GM12878 (cell line): ENCODE measurements at regions not wholly inside any gene's neighbourhood (a gene's known extent, or its start where the extent isn't known, plus 50 kb on each side); places are given as distances from the start of the nearest gene placed in this dataset.

ENCODE experiments used
- ATAC-seq: fragments of 200-7000 bp; cut with Tn5 transposase; 3 replicates; pipeline ENCODE4 v1.9.1; 2020; ENCODE audit warnings: mild to moderate bottlenecking, moderate library complexity
- BruUV-seq: library from RNA; stranded (reverse); fragments of 400-500 nt; replicated peaks from 2 replicates; lab custom pipeline; 2021; lab: Mats Ljungman, UMichigan
- CTCF ChIA-PET: fragments of 300-600 bp; sonication (Branson Sonifier 250); formaldehyde crosslinking; extraction: SDS; loops from one replicate; lab custom pipeline; 2021; ENCODE audit warnings: inconsistent platforms; lab: Yijun Ruan, JAX
- POLR2A ChIA-PET: fragments of 350-600 bp; formaldehyde crosslinking; extraction: SDS; loops from one replicate; lab custom pipeline; 2021; ENCODE audit warnings: inconsistent platforms; lab: Charles Lee
- RAD21 ChIA-PET: fragments of 300-600 bp; sonication (Branson Sonifier 250); formaldehyde crosslinking; loops from one replicate; lab custom pipeline; 2023; ENCODE audit warnings: antibody characterized with exemption; ENCODE audit not compliant: unreplicated experiment; lab: Charles Lee
- SMC1A ChIA-PET: fragments of 300-600 bp; sonication (Branson Sonifier 250); formaldehyde crosslinking; loops from one replicate; lab custom pipeline; 2023; ENCODE audit not compliant: unreplicated experiment, uncharacterized antibody; lab: Charles Lee
- DNase-seq: peaks from one replicate; pipeline ENCODE4 v3.0.0-alpha.2; 2011; ENCODE audit warnings: low read depth, low spot score
- FAIRE-seq: peaks from 3 replicates; lab custom pipeline; 2011; peaks lifted over from hg19 to GRCh38; lab: Jason Lieb, UNC
- H2AFZ ChIP-seq: 2 replicates; pipeline ENCODE4 v1.6.0; 2011; ENCODE audit warnings: low read depth, low read length, control low read depth; ENCODE audit not compliant: control insufficient read depth
- H3K27ac ChIP-seq: 2 replicates; pipeline ENCODE4 v1.5.1; 2011; ENCODE audit warnings: control low read depth; ENCODE audit not compliant: control insufficient read depth, insufficient read depth
- H3K27me3 ChIP-seq, 2 experiments: replicated peaks in 1 of 2; 2 replicates each; pipeline versions ENCODE4 v1.6.0 to v1.6.1; 2011; ENCODE audit warnings: low read length in 1 of 2; ENCODE audit not compliant: control insufficient read depth in 2 of 2, insufficient read depth in 2 of 2
- H3K36me3 ChIP-seq, 2 experiments: 2 replicates each; pipeline ENCODE4 v1.5.1; 2011; ENCODE audit warnings: low read length in 1 of 2; ENCODE audit not compliant: control insufficient read depth in 2 of 2, insufficient read depth in 2 of 2
- H3K4me1 ChIP-seq: 2 replicates; pipeline ENCODE4 v1.6.1; 2011; ENCODE audit warnings: mild to moderate bottlenecking, low read length, moderate library complexity, mixed read lengths; ENCODE audit not compliant: control insufficient read depth, insufficient read depth
- H3K4me2 ChIP-seq: 2 replicates; pipeline ENCODE4 v1.6.0; 2011; ENCODE audit warnings: control low read depth; ENCODE audit not compliant: control insufficient read depth, insufficient read depth
- H3K4me3 ChIP-seq: fragments of 200-600 bp; sonication (generic); 2 replicates; pipeline ENCODE4 v1.5.1; 2016
- H3K79me2 ChIP-seq: 2 replicates; pipeline ENCODE4 v1.6.0; 2011; ENCODE audit warnings: low read length; ENCODE audit not compliant: control insufficient read depth, insufficient read depth
- H3K9ac ChIP-seq: 2 replicates; pipeline ENCODE4 v1.8.0; 2011; ENCODE audit warnings: low read length, control low read depth, mixed read lengths; ENCODE audit not compliant: control insufficient read depth, insufficient read depth
- H3K9me3 ChIP-seq: replicated peaks from 3 replicates; pipeline ENCODE4 v1.5.1; 2011; ENCODE audit warnings: mild to moderate bottlenecking, low read length; ENCODE audit not compliant: control insufficient read depth, insufficient read depth
- H4K20me1 ChIP-seq: 2 replicates; pipeline ENCODE4 v1.6.0; 2011; ENCODE audit not compliant: control insufficient read depth, insufficient read depth
- ASH2L ChIP-seq: fragments of 300-600, 200-600 bp; sonication (generic); IDR thresholded peaks from 2 replicates; pipeline ENCODE4 v1.6.1; 2017; ENCODE audit warnings: low read depth, mild to moderate bottlenecking, borderline replicate concordance
- CBX5 ChIP-seq: sonication (generic); IDR thresholded peaks from 2 replicates; pipeline ENCODE4 v1.6.1; 2016; ENCODE audit warnings: low read depth, moderate library complexity, mild to moderate bottlenecking, inconsistent platforms
- DPF2 ChIP-seq: fragments of 450-650 bp; IDR thresholded peaks from 2 replicates; pipeline ENCODE4 v1.6.1; 2017; ENCODE audit warnings: mild to moderate bottlenecking
- IKZF2 ChIP-seq, 2 experiments: fragments of 450-650 bp; IDR thresholded peaks; 2 replicates each; pipeline ENCODE4 v1.6.1; 2017; ENCODE audit warnings: mild to moderate bottlenecking in 2 of 2, moderate library complexity in 2 of 2
- IRF4 ChIP-seq: IDR thresholded peaks from 2 replicates; pipeline ENCODE4 v1.6.1; 2011; ENCODE audit warnings: low read depth, low read length
- KAT2A ChIP-seq: conservative IDR thresholded peaks from 2 replicates; pipeline ENCODE4 v1.6.1; 2011; ENCODE audit warnings: low read depth, low read length; ENCODE audit not compliant: control insufficient read depth
- MTA3 ChIP-seq: IDR thresholded peaks from 2 replicates; pipeline ENCODE4 v1.6.1; 2012; ENCODE audit warnings: low read length, inconsistent platforms, borderline replicate concordance
- MXI1 ChIP-seq: fragments of 150-350 bp; IDR thresholded peaks from 2 replicates; pipeline ENCODE4 v1.6.1; 2011; ENCODE audit warnings: low read depth, mild to moderate bottlenecking, inconsistent platforms, low read length, improper control_type of control experiment
- NR2F1 ChIP-seq: fragments of 450-650 bp; conservative IDR thresholded peaks from 2 replicates; pipeline ENCODE4 v1.6.1; 2017; ENCODE audit warnings: mild to moderate bottlenecking
- PBX3 ChIP-seq: IDR thresholded peaks from 2 replicates; pipeline ENCODE4 v1.6.1; 2011; ENCODE audit warnings: mild to moderate bottlenecking, low read depth, low read length, moderate library complexity; ENCODE audit not compliant: insufficient replicate concordance
- RELB ChIP-seq: fragments of 450-650 bp; IDR thresholded peaks from 2 replicates; pipeline ENCODE4 v1.6.1; 2017; ENCODE audit warnings: low read depth, mild to moderate bottlenecking, moderate library complexity
- SIX5 ChIP-seq: IDR thresholded peaks from 2 replicates; pipeline ENCODE4 v1.6.1; 2011; ENCODE audit warnings: mild to moderate bottlenecking, low read depth, low read length, moderate library complexity; ENCODE audit not compliant: severe bottlenecking
- TAF1 ChIP-seq: IDR thresholded peaks from 2 replicates; pipeline ENCODE4 v1.6.1; 2011; ENCODE audit warnings: mild to moderate bottlenecking, low read depth, low read length, borderline replicate concordance
- YY1 ChIP-seq: IDR thresholded peaks from 2 replicates; pipeline ENCODE4 v1.6.1; 2011; ENCODE audit warnings: low read depth, mild to moderate bottlenecking, low read length
- ZBED1 ChIP-seq: IDR thresholded peaks from 2 replicates; pipeline ENCODE4 v1.6.1; 2016; ENCODE audit warnings: borderline replicate concordance
- ZNF592 ChIP-seq: fragments of 450-650 bp; IDR thresholded peaks from 2 replicates; pipeline ENCODE4 v1.6.1; 2017; ENCODE audit warnings: mild to moderate bottlenecking, moderate library complexity
- WGBS: methylation state at CpG from one replicate; pipeline ENCODE4 v1.1.6; 2016; ENCODE audit warnings: low lambda C conversion rate; ENCODE audit not compliant: insufficient replicate concordance, insufficient coverage; ENCODE audit errors: missing lambda C conversion rate; 5-methylcytosine and 5-hydroxymethylcytosine counted together
- in situ Hi-C: fragments of 300-500 bp; cut with MboI; formaldehyde crosslinking; loops from 9 replicates; pipeline ENCODE4 v1.14.3; 2018; ENCODE audit warnings: mixed read lengths
- intact Hi-C: fragments of 100-400 bp; cut with micrococcal nuclease; formaldehyde crosslinking; loops from one replicate; pipeline ENCODE4 v1.14.2; 2022; ENCODE audit not compliant: unreplicated experiment

- no peak for ATAC-seq
- TF ChIP-seq DPF2 (no peak), IKZF2 (IDR thresholded peaks at IDR 0.05) (no peak), MXI1 (no peak), NR2F1 (no peak), KAT2A (no peak), ZNF592 (no peak), RELB (no peak), CBX5 (no peak), TAF1 (no peak), PBX3 (no peak), SIX5 (no peak), ASH2L (no peak), IRF4 (no peak), ZBED1 (no peak), MTA3 (no peak), YY1 (no peak)
- TF ChIP-seq, all 136 proteins: peak for 0
- BruUV-seq = no TSS peak
- no peak overlapping the region for H3K9ac ChIP-seq
- no peak overlapping the region for H3K4me3 ChIP-seq
- POLR2A ChIA-PET = no interaction called here
- no peak overlapping the region for H3K27ac ChIP-seq
- DNase-seq (no peak), FAIRE-seq (no peak)
- 0% methylated on average over 2 of the region's 2 CpGs for WGBS
- in situ Hi-C loops (no loop called here), intact Hi-C loops (no loop called here)
- H3K27me3 ChIP-seq = no peaks in the 10 kb centered on the region
- no peaks in the 10 kb centered on the region for H3K9me3 ChIP-seq
- no peaks in the 10 kb centered on the region for H3K79me2 ChIP-seq
- H4K20me1 ChIP-seq = no peaks in the 10 kb centered on the region
- SMC1A ChIA-PET = no interaction called here
- CTCF ChIA-PET = no interaction called here
- no peak overlapping the region for H3K4me2 ChIP-seq
- H3K36me3 ChIP-seq = no peaks in the 10 kb centered on the region
- RAD21 ChIA-PET = no interaction called here
- H3K4me1 ChIP-seq = no peaks in the 10 kb centered on the region
- no peak overlapping the region for H2AFZ ChIP-seq
These were observed 1982.5 kb downstream of the ARAP2 start for GRCh38 chr4:34261799-34262314.
